Neural cell (in vitro differentiated cells): ENCODE measurements at regions not wholly inside any gene's neighbourhood (a gene's known extent, or its start where the extent isn't known, plus 50 kb on each side); places are given as distances from the start of the nearest gene placed in this dataset.

Experiments
- H2AFZ ChIP-seq: fragments of 200-600, 300-800 bp; sonication (generic), shearing (Covaris generic); 2 replicates; pipeline ENCODE4 v1.6.0; 2014; ENCODE audit warnings: low read depth, mild to moderate bottlenecking, antibody characterized with exemption, low read length, moderate library complexity
- H3F3A ChIP-seq: fragments of 200-600 bp; shearing (Covaris generic); 2 replicates; pipeline ENCODE4 v1.6.1; 2016; ENCODE audit warnings: mild to moderate bottlenecking, moderate library complexity, mixed read lengths, antibody characterized with exemption, low read length; ENCODE audit not compliant: insufficient read depth, poor library complexity, severe bottlenecking
- H3K27ac ChIP-seq: fragments of 200-600, 300-800 bp; sonication (generic), shearing (Covaris generic); 2 replicates; pipeline ENCODE4 v1.5.1; 2014; ENCODE audit warnings: mild to moderate bottlenecking, low read length, moderate library complexity
- H3K27me3 ChIP-seq: fragments of 300-800, 200-600 bp; sonication (generic), shearing (Covaris generic); 2 replicates; pipeline ENCODE4 v1.6.0; 2014; ENCODE audit warnings: mild to moderate bottlenecking, low read depth, low read length, moderate library complexity; ENCODE audit not compliant: insufficient read depth
- H3K36me3 ChIP-seq: fragments of 300-800, 200-600 bp; sonication (generic), shearing (Covaris generic); 2 replicates; pipeline ENCODE4 v1.5.1; 2014; ENCODE audit warnings: mild to moderate bottlenecking, antibody characterized with exemption, low read length, moderate library complexity; ENCODE audit not compliant: insufficient read depth
- H3K4me2 ChIP-seq: fragments of 300-800, 200-600 bp; sonication (generic), shearing (Covaris generic); 2 replicates; pipeline ENCODE4 v1.6.0; 2014; ENCODE audit warnings: mild to moderate bottlenecking, low read length
- H3K4me3 ChIP-seq: fragments of 300-800, 200-600 bp; sonication (generic), shearing (Covaris generic); 2 replicates; pipeline ENCODE4 v1.5.1; 2014; ENCODE audit warnings: mild to moderate bottlenecking, low read length, moderate library complexity
- H3K79me2 ChIP-seq: fragments of 200-600 bp; shearing (Covaris generic); replicated peaks from 2 replicates; pipeline ENCODE4 v1.6.0; 2014; ENCODE audit warnings: mild to moderate bottlenecking, low read length, moderate library complexity; ENCODE audit not compliant: insufficient read depth
- H3K9ac ChIP-seq: fragments of 300-800, 200-600 bp; sonication (generic), shearing (Covaris generic); 2 replicates; pipeline ENCODE4 v1.6.1; 2016; ENCODE audit warnings: mild to moderate bottlenecking, low read length, mixed read lengths
- H3K9me2 ChIP-seq: fragments of 200-600 bp; shearing (Covaris generic); 2 replicates; pipeline ENCODE4 v1.6.1; 2016; ENCODE audit warnings: mild to moderate bottlenecking, low read length, mixed read lengths; ENCODE audit not compliant: insufficient read depth
- H3K9me3 ChIP-seq: fragments of 200-600, 300-800 bp; sonication (generic), shearing (Covaris generic); 2 replicates; pipeline ENCODE4 v1.6.1; 2016; ENCODE audit warnings: mild to moderate bottlenecking, mixed run types, low read length, moderate library complexity, mixed read lengths
- H4K20me1 ChIP-seq: fragments of 200-600 bp; shearing (Covaris generic); 2 replicates; pipeline ENCODE4 v1.6.1; 2016; ENCODE audit warnings: mild to moderate bottlenecking, mixed run types; ENCODE audit not compliant: insufficient read depth
- CTCF ChIP-seq: fragments of 450-650 bp; IDR thresholded peaks from 2 replicates; pipeline ENCODE4 v1.5.1; 2014; ENCODE audit warnings: antibody characterized with exemption, mild to moderate bottlenecking, moderate library complexity; ENCODE audit not compliant: poor library complexity, severe bottlenecking
- EP300 ChIP-seq: fragments of 450-650 bp; conservative IDR thresholded peaks from 2 replicates; pipeline ENCODE4 v1.6.1; 2014; ENCODE audit warnings: antibody characterized with exemption, mild to moderate bottlenecking, moderate library complexity; ENCODE audit not compliant: poor library complexity, severe bottlenecking
- EZH2 ChIP-seq: fragments of 200-600, 300-800 bp; shearing (Covaris generic), sonication (generic); IDR thresholded peaks from 2 replicates; pipeline ENCODE4 v1.6.1; 2014; ENCODE audit warnings: antibody characterized with exemption, low read length, borderline replicate concordance, mild to moderate bottlenecking; ENCODE audit not compliant: insufficient read depth, poor library complexity, severe bottlenecking
- MXI1 ChIP-seq: fragments of 450-650 bp; conservative IDR thresholded peaks from 2 replicates; pipeline ENCODE4 v1.6.1; 2014; ENCODE audit warnings: antibody characterized with exemption, mild to moderate bottlenecking; ENCODE audit not compliant: poor library complexity, severe bottlenecking
- POLR2AphosphoS5 ChIP-seq: IDR thresholded peaks from 2 replicates; pipeline ENCODE4 v1.6.1; 2012
- RAD21 ChIP-seq: fragments of 450-650 bp; conservative IDR thresholded peaks from 2 replicates; pipeline ENCODE4 v1.6.1; 2014; ENCODE audit warnings: antibody characterized with exemption, mild to moderate bottlenecking, moderate library complexity
- REST ChIP-seq: IDR thresholded peaks from 2 replicates; pipeline ENCODE4 v1.6.1; 2012; ENCODE audit warnings: borderline replicate concordance
- SMC3 ChIP-seq: fragments of 450-650 bp; conservative IDR thresholded peaks from 2 replicates; pipeline ENCODE4 v1.6.1; 2014; ENCODE audit warnings: antibody characterized with exemption, mild to moderate bottlenecking, moderate library complexity; ENCODE audit not compliant: poor library complexity
- TAF1 ChIP-seq: IDR thresholded peaks from 2 replicates; pipeline ENCODE4 v1.6.1; 2012; ENCODE audit warnings: low read depth

GRCh38 chr1:181173761-181174447 is 85.4 kb downstream of the IER5 start:
- Histone ChIP-seq H3K79me2 (no peaks in the 10 kb centered on the region), H3K36me3 (no peaks in the 10 kb centered on the region), H3K9me3 (no peaks in the 10 kb centered on the region), H3K4me3 (no peak overlapping the region), H2AFZ (no peak overlapping the region), H3F3A (peaks cover 4% of the 10 kb centered on the region), H3K9ac (no peak overlapping the region), H3K4me2 (no peak overlapping the region), H3K27ac (no peak overlapping the region), H4K20me1 (no peaks in the 10 kb centered on the region), H3K27me3 (no peaks in the 10 kb centered on the region), H3K9me2 (no peaks in the 10 kb centered on the region)
- TF ChIP-seq TAF1 (no peak), POLR2AphosphoS5 (no peak), CTCF (no peak), REST (no peak), SMC3 (no peak), MXI1 (no peak), RAD21 (no peak), EZH2 (no peak), EP300 (no peak)

GRCh38 chr1:181174861-181175260 is 86.4 kb downstream of the IER5 start:
- H3K9me3 ChIP-seq = no peaks in the 10 kb centered on the region
- H3K27me3 ChIP-seq = no peaks in the 10 kb centered on the region
- peaks cover 4% of the 10 kb centered on the region for H3F3A ChIP-seq
- H2AFZ ChIP-seq = no peak overlapping the region
- no peak overlapping the region for H3K4me2 ChIP-seq
- no peak overlapping the region for H3K4me3 ChIP-seq
- H3K79me2 ChIP-seq = no peaks in the 10 kb centered on the region
- H3K27ac ChIP-seq = no peak overlapping the region
- H4K20me1 ChIP-seq = no peaks in the 10 kb centered on the region
- H3K9ac ChIP-seq = no peak overlapping the region
- no peaks in the 10 kb centered on the region for H3K36me3 ChIP-seq
- no peaks in the 10 kb centered on the region for H3K9me2 ChIP-seq
- no peak for TF ChIP-seq MXI1
- no peak for TF ChIP-seq POLR2AphosphoS5
- no peak for TF ChIP-seq EP300
- TF ChIP-seq CTCF = no peak
- TF ChIP-seq RAD21 = no peak
